ENCODE measurements at regions not wholly inside any gene's neighbourhood (a gene's known extent, or its start where the extent isn't known, plus 50 kb on each side); places are given as distances from the start of the nearest gene placed in this dataset.

DNA sequence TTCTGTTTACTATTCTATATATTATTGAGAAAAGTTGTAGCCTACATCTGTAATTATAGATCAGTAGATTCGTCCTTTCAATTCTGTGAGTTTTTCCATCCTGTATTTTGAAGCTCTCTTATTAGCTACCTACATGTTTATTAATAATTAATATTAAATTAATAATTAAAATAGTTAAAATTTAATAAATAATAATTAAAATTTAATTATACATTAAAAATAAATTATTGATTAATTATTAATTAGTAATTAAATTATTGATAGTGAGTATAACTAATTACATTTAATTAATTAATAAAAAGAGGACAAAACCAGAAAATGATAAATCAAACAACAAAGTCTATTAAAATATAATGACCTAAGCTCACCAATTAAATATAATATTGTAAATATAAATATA, 606.6 kb upstream of the ROBO1 start:
- H3K27me3 ChIP-seq (ENCODE audit: control insufficient read depth in 4 of 4, insufficient read depth in 4 of 4, low read length in 3 of 4): peaks cover 0 to 3% (median 0%) of the 10 kb centered on the region in 4 donors
- WGBS: 78% methylated on average over 1 of the region's 1 CpG
- no peak overlapping the region for H3K27ac ChIP-seq (ENCODE audit: low read depth in 1 of 2, low read length in 2 of 2)
- no peak for DNase-seq (ENCODE audit: low spot score)
- no peaks in the 10 kb centered on the region for H3K4me1 ChIP-seq (ENCODE audit: control insufficient read depth in 4 of 4, insufficient read depth in 4 of 4, low read length in 3 of 4)
- no peaks in the 10 kb centered on the region for H3K9me3 ChIP-seq (ENCODE audit: control insufficient read depth in 4 of 4, low read length in 3 of 4)
- H3K9ac ChIP-seq (ENCODE audit: low read depth in 1 of 2, low read length in 2 of 2): no peak overlapping the region
- no peaks in the 10 kb centered on the region for H3K36me3 ChIP-seq (ENCODE audit: control insufficient read depth in 4 of 4, insufficient read depth in 3 of 4, low read depth in 1 of 4, low read length in 3 of 4)
- H3K4me3 ChIP-seq (ENCODE audit: low read depth in 1 of 3, low read length in 3 of 3): no peak overlapping the region
- TF ChIP-seq HNF4G (IDR thresholded peaks at IDR 0.05) (no peak), FOXA2 (IDR thresholded peaks at IDR 0.05) (no peak), YY1 (IDR thresholded peaks at IDR 0.05) (no peak), SP1 (IDR thresholded peaks at IDR 0.05) (no peak), RAD21 (IDR thresholded peaks at IDR 0.05) (no peak), FOXA1 (IDR thresholded peaks at IDR 0.05) (no peak), TAF1 (conservative IDR thresholded peaks at IDR 0.05) (no peak), RXRA (IDR thresholded peaks at IDR 0.05) (no peak)
- TF ChIP-seq, protein P1, sequence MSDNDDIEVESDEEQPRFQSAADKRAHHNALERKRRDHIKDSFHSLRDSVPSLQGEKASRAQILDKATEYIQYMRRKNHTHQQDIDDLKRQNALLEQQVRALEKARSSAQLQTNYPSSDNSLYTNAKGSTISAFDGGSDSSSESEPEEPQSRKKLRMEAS (IDR thresholded peaks at IDR 0.05): no peak

DNA sequence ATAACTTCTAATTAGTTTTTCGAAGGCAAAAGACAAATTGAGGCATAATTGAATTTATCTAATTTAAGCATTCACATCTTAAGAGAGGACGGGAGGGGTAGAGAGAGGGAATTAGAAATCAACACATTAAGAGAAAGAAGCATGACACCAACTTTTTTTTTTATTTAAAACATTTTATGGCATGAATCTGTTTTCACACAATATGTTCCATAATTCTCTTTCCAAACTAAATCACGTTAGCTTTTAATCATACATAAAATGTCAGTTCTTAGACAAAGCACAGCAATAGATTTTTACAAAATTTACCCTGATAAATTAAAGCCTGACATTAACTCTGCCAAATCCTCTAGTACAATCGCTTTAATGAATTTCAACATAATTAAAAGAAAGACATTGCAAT, 600.8 kb upstream of the ROBO1 start:
- H3K9ac ChIP-seq (ENCODE audit: low read depth in 1 of 2, low read length in 2 of 2): no peak overlapping the region
- H3K4me1 ChIP-seq (ENCODE audit: control insufficient read depth in 4 of 4, insufficient read depth in 4 of 4, low read length in 3 of 4): no peaks in the 10 kb centered on the region
- no peak overlapping the region for H3K4me3 ChIP-seq (ENCODE audit: low read depth in 1 of 3, low read length in 3 of 3)
- no peaks in the 10 kb centered on the region for H3K36me3 ChIP-seq (ENCODE audit: control insufficient read depth in 4 of 4, insufficient read depth in 3 of 4, low read depth in 1 of 4, low read length in 3 of 4)
- H3K27ac ChIP-seq (ENCODE audit: low read depth in 1 of 2, low read length in 2 of 2): no peak overlapping the region
- TF ChIP-seq, protein P2, sequence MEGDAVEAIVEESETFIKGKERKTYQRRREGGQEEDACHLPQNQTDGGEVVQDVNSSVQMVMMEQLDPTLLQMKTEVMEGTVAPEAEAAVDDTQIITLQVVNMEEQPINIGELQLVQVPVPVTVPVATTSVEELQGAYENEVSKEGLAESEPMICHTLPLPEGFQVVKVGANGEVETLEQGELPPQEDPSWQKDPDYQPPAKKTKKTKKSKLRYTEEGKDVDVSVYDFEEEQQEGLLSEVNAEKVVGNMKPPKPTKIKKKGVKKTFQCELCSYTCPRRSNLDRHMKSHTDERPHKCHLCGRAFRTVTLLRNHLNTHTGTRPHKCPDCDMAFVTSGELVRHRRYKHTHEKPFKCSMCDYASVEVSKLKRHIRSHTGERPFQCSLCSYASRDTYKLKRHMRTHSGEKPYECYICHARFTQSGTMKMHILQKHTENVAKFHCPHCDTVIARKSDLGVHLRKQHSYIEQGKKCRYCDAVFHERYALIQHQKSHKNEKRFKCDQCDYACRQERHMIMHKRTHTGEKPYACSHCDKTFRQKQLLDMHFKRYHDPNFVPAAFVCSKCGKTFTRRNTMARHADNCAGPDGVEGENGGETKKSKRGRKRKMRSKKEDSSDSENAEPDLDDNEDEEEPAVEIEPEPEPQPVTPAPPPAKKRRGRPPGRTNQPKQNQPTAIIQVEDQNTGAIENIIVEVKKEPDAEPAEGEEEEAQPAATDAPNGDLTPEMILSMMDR (IDR thresholded peaks at IDR 0.05; ENCODE audit: low read depth, low read length, missing input control): no peak
- TF ChIP-seq YY1 (IDR thresholded peaks at IDR 0.05) (no peak), NR2F2 (IDR thresholded peaks at IDR 0.05) (no peak), FOXA2 (IDR thresholded peaks at IDR 0.05) (no peak), FOXA1 (IDR thresholded peaks at IDR 0.05) (no peak), TAF1 (conservative IDR thresholded peaks at IDR 0.05) (no peak), GABPA (IDR thresholded peaks at IDR 0.05 in 1 of 2, conservative IDR thresholded peaks at IDR 0.05 in 1 of 2) (no peak), HNF4A (conservative IDR thresholded peaks at IDR 0.05) (no peak), SP1 (IDR thresholded peaks at IDR 0.05) (no peak), EGR1 (IDR thresholded peaks at IDR 0.05; ENCODE audit: low read depth in 2 of 2) (no peak), JUND (IDR thresholded peaks at IDR 0.05) (no peak), HNF4G (IDR thresholded peaks at IDR 0.05) (no peak), RXRA (IDR thresholded peaks at IDR 0.05) (no peak), RAD21 (IDR thresholded peaks at IDR 0.05) (no peak)
- TF ChIP-seq, protein P1 (IDR thresholded peaks at IDR 0.05): no peak
- TF ChIP-seq, protein P3, sequence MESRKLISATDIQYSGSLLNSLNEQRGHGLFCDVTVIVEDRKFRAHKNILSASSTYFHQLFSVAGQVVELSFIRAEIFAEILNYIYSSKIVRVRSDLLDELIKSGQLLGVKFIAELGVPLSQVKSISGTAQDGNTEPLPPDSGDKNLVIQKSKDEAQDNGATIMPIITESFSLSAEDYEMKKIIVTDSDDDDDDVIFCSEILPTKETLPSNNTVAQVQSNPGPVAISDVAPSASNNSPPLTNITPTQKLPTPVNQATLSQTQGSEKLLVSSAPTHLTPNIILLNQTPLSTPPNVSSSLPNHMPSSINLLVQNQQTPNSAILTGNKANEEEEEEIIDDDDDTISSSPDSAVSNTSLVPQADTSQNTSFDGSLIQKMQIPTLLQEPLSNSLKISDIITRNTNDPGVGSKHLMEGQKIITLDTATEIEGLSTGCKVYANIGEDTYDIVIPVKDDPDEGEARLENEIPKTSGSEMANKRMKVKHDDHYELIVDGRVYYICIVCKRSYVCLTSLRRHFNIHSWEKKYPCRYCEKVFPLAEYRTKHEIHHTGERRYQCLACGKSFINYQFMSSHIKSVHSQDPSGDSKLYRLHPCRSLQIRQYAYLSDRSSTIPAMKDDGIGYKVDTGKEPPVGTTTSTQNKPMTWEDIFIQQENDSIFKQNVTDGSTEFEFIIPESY (IDR thresholded peaks at IDR 0.05): no peak
- no peaks in the 10 kb centered on the region for H3K9me3 ChIP-seq (ENCODE audit: control insufficient read depth in 4 of 4, low read length in 3 of 4)
- DNase-seq (ENCODE audit: low spot score): no peak
- H3K27me3 ChIP-seq (ENCODE audit: control insufficient read depth in 4 of 4, insufficient read depth in 4 of 4, low read length in 3 of 4): no peaks in the 10 kb centered on the region
- WGBS: 66% methylated on average over 4 of the region's 4 CpGs
